Uterus (tissue), 3 donors: ENCODE measurements at regions not wholly inside any gene's neighbourhood (a gene's known extent, or its start where the extent isn't known, plus 50 kb on each side); places are given as distances from the start of the nearest gene placed in this dataset.

Experiments used
- DNase-seq, 2 donors: peaks; one replicate each; pipeline ENCODE4 v3.0.0-alpha.2; 2019 to 2020
- H3K27ac ChIP-seq, 2 donors: fragments of 200-600 bp; sonication (generic); 1 replicate in 1 of 2; 2 replicates in 1 of 2; pipeline ENCODE4 v1.5.1; 2016 to 2018
- H3K27me3 ChIP-seq, 2 donors: fragments of 200-600 bp; sonication (generic); one replicate each; pipeline ENCODE4 v1.5.1; 2018 to 2019; ENCODE audit warnings: control low read depth in 1 of 2
- H3K36me3 ChIP-seq, 2 donors: fragments of 200-600 bp; sonication (generic); one replicate each; pipeline ENCODE4 v1.5.1; 2019; ENCODE audit warnings: control low read depth in 1 of 2
- H3K4me1 ChIP-seq, 2 donors: fragments of 200-600 bp; sonication (generic); one replicate each; pipeline ENCODE4 v1.5.1; 2018 to 2019; ENCODE audit warnings: control low read depth in 1 of 2
- H3K4me3 ChIP-seq, 2 donors: fragments of 200-600 bp; sonication (generic); 1 replicate in 1 of 2; 2 replicates in 1 of 2; pipeline ENCODE4 v1.5.1; 2018 to 2019; ENCODE audit warnings: mild to moderate bottlenecking in 1 of 2
- H3K9me3 ChIP-seq, 2 donors: fragments of 200-600 bp; sonication (generic); one replicate each; pipeline ENCODE4 v1.5.1; 2019; ENCODE audit warnings: control low read depth in 1 of 2
- CTCF ChIP-seq, 4 experiments: fragments of 200-600 bp in 2 of 4; fragments of 450-650 bp in 2 of 4; sonication (generic) in 2 of 4; IDR thresholded peaks; one replicate each; pipeline ENCODE4 v1.5.1; 2016 to 2019; ENCODE audit warnings: antibody characterized with exemption in 4 of 4, mild to moderate bottlenecking in 2 of 4, moderate library complexity in 1 of 4
- POLR2A ChIP-seq, 2 donors: fragments of 450-650 bp; IDR thresholded peaks; one replicate each; pipeline ENCODE4 v1.6.1; 2016; ENCODE audit warnings: antibody characterized with exemption in 2 of 2, mild to moderate bottlenecking in 1 of 2, moderate library complexity in 1 of 2
- intact Hi-C: fragments of 100-400 bp; cut with DNase I; formaldehyde crosslinking; loops from one replicate; pipeline ENCODE4 v1.15.1; 2023; ENCODE audit warnings: low total_unique reads
- donor health status: DM: yes; HTN: yes; CAD: no.

- H3K27ac ChIP-seq = no peak overlapping the region
- no peaks in the 10 kb centered on the region for H3K4me1 ChIP-seq
- no peaks in the 10 kb centered on the region for H3K36me3 ChIP-seq
- H3K27me3 ChIP-seq = no peaks in the 10 kb centered on the region
- no peak overlapping the region for H3K4me3 ChIP-seq
- intact Hi-C loops = no loop called here
- no peak for TF ChIP-seq POLR2A (IDR thresholded peaks at IDR 0.05)
- TF ChIP-seq CTCF (IDR thresholded peaks at IDR 0.05) = no peak
- H3K9me3 ChIP-seq = no peaks in the 10 kb centered on the region
- DNase-seq = no peak
These were observed 184.9 kb upstream of the LRRC3B start for GRCh38 chr3:26437678-26438077.

- no peak for DNase-seq
- no peak overlapping the region for H3K4me3 ChIP-seq
- no peaks in the 10 kb centered on the region for H3K27me3 ChIP-seq
- TF ChIP-seq POLR2A (IDR thresholded peaks at IDR 0.05) = no peak
- TF ChIP-seq CTCF (IDR thresholded peaks at IDR 0.05) = no peak
- H3K36me3 ChIP-seq = no peaks in the 10 kb centered on the region
- no peak overlapping the region for H3K27ac ChIP-seq
- no peaks in the 10 kb centered on the region for H3K9me3 ChIP-seq
- intact Hi-C loops = no loop called here
- no peaks in the 10 kb centered on the region for H3K4me1 ChIP-seq
These were observed 184.1 kb upstream of the LRRC3B start for GRCh38 chr3:26438325-26438940.

DNA sequence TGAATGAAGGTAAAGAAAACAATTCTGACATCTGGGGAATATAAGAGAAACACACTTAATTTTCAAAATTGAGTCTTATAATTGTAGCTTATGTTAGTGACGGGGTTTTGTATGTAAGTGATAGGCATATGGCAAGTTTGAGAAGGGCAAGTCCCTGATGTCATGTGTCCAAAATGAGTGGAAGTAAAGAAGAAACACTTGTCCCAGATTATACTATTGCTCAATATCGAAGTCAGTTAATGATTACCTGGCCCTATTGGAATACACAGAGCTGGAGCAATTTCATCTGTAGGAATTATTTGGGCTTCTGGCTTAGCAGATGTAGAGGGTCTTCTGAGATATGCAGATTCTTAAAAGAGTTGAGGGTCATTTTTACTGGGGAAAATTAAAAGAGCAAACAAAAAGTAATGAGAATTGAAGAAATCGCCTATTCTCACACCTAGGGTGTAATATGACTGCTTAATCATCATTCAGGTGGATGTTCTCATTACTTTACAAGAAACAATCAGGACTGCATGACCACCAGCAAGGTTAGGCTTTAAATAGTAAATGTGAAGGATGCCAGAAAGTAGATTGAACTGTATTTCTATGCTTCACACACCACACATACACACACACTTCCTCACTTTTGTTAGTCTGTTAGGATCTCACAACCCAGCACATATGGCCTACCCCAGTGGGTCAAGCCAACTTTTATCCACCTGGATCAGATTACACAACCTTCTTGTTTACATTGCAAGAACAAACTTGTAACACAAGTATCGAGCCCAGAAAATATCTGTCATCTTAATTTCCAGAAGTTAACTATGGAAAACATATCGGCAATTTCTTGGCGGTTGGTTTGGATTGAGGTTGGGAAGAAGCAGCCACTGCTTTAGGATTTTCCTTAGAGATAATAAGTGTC lies 183.3 kb upstream of the LRRC3B start:
- Histone ChIP-seq H3K4me1 (no peaks in the 10 kb centered on the region), H3K4me3 (no peak overlapping the region), H3K36me3 (no peaks in the 10 kb centered on the region), H3K27me3 (no peaks in the 10 kb centered on the region), H3K9me3 (no peaks in the 10 kb centered on the region), H3K27ac (no peak overlapping the region)
- DNase-seq = no peak
- intact Hi-C loops = no loop called here
- no peak for TF ChIP-seq CTCF (IDR thresholded peaks at IDR 0.05)
- no peak for TF ChIP-seq POLR2A (IDR thresholded peaks at IDR 0.05)

DNA sequence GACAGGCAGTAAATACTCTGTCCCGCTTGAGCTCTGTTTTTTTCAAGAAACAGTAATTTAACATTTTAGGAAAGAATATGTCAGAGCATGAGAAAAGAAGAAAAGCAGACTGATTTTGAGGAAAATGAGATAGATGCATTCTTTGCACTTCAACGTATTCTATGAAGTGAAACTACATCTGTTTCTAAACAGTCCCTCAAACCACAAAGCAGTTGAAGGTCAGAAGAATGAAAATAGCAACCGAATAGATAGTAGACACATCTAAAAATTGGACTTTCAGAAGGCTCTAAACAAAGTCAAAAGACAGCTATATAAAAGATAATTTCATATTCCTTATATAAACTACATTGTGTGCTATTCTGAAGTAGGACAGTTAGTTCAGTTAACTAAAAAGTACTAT lies 172.6 kb upstream of the LRRC3B start:
- no peak for DNase-seq
- Histone ChIP-seq H3K36me3 (no peaks in the 10 kb centered on the region), H3K27ac (no peak overlapping the region), H3K4me1 (no peaks in the 10 kb centered on the region), H3K9me3 (no peaks in the 10 kb centered on the region), H3K27me3 (no peaks in the 10 kb centered on the region), H3K4me3 (no peak overlapping the region)
- TF ChIP-seq POLR2A (IDR thresholded peaks at IDR 0.05) (no peak), CTCF (IDR thresholded peaks at IDR 0.05) (no peak)
- intact Hi-C loops = no loop called here

- Histone ChIP-seq H3K36me3 (no peaks in the 10 kb centered on the region), H3K27ac (no peak overlapping the region), H3K4me3 (no peak overlapping the region), H3K4me1 (no peaks in the 10 kb centered on the region), H3K9me3 (no peaks in the 10 kb centered on the region), H3K27me3 (no peaks in the 10 kb centered on the region)
- TF ChIP-seq POLR2A (IDR thresholded peaks at IDR 0.05) = no peak
- no peak for TF ChIP-seq CTCF (IDR thresholded peaks at IDR 0.05)
- DNase-seq = no peak
- intact Hi-C loops = no loop called here
These were observed 170.2 kb upstream of the LRRC3B start for GRCh38 chr3:26452363-26452762.
